Liver (tissue), 7 donors: ENCODE measurements at regions not wholly inside any gene's neighbourhood (a gene's known extent, or its start where the extent isn't known, plus 50 kb on each side); places are given as distances from the start of the nearest gene placed in this dataset.

ENCODE experiments used
- DNase-seq: peaks from one replicate; pipeline ENCODE4 v3.0.0-alpha.2; 2017; ENCODE audit warnings: low spot score
- H3K27ac ChIP-seq, 2 donors: one replicate each; pipeline ENCODE4 v1.7.0; 2013; ENCODE audit warnings: inconsistent platforms in 2 of 2, low read length in 2 of 2, control low read depth in 1 of 2, low read depth in 1 of 2, mild to moderate bottlenecking in 1 of 2
- H3K27me3 ChIP-seq, 4 donors: one replicate each; pipeline versions ENCODE4 v1.6.1 to v1.7.0; 2013; ENCODE audit warnings: low read length in 3 of 4, inconsistent platforms in 1 of 4, mild to moderate bottlenecking in 1 of 4, moderate library complexity in 1 of 4; ENCODE audit not compliant: control insufficient read depth in 4 of 4, insufficient read depth in 4 of 4
- H3K36me3 ChIP-seq, 4 donors: one replicate each; pipeline versions ENCODE4 v1.6.1 to v1.7.0; 2013; ENCODE audit warnings: low read length in 3 of 4, mild to moderate bottlenecking in 3 of 4, low read depth in 1 of 4, moderate library complexity in 1 of 4; ENCODE audit not compliant: control insufficient read depth in 4 of 4, insufficient read depth in 3 of 4
- H3K4me1 ChIP-seq, 4 donors: one replicate each; pipeline versions ENCODE4 v1.6.1 to v1.7.0; 2013; ENCODE audit warnings: low read length in 3 of 4, mild to moderate bottlenecking in 3 of 4, moderate library complexity in 1 of 4; ENCODE audit not compliant: control insufficient read depth in 4 of 4, insufficient read depth in 4 of 4
- H3K4me3 ChIP-seq, 3 donors: one replicate each; pipeline versions ENCODE4 v1.6.1 to v1.7.0; 2013; ENCODE audit warnings: low read length in 3 of 3, control low read depth in 1 of 3, low read depth in 1 of 3, mild to moderate bottlenecking in 1 of 3
- H3K9ac ChIP-seq, 2 donors: one replicate each; pipeline ENCODE4 v1.7.0; 2013; ENCODE audit warnings: low read length in 2 of 2, mild to moderate bottlenecking in 2 of 2, moderate library complexity in 2 of 2, control low read depth in 1 of 2, low read depth in 1 of 2
- H3K9me3 ChIP-seq, 4 donors: one replicate each; pipeline versions ENCODE4 v1.6.1 to v1.7.0; 2013; ENCODE audit warnings: low read length in 3 of 4; ENCODE audit not compliant: control insufficient read depth in 4 of 4
- EGR1 ChIP-seq, 2 donors: IDR thresholded peaks; 2 replicates each; pipeline ENCODE4 v1.6.1; 2016 to 2018; ENCODE audit warnings: antibody characterized with exemption in 2 of 2, low read depth in 2 of 2
- FOXA1 ChIP-seq: IDR thresholded peaks from 2 replicates; pipeline ENCODE4 v1.6.1; 2016; ENCODE audit warnings: antibody characterized with exemption
- GABPA ChIP-seq, 2 donors: IDR thresholded peaks in 1 of 2; conservative IDR thresholded peaks in 1 of 2; 2 replicates each; pipeline ENCODE4 v1.6.1; 2016; ENCODE audit warnings: antibody characterized with exemption in 2 of 2, mild to moderate bottlenecking in 1 of 2, moderate library complexity in 1 of 2
- HNF4A ChIP-seq, 2 donors: conservative IDR thresholded peaks; 2 replicates each; pipeline ENCODE4 v1.6.1; 2016; ENCODE audit warnings: antibody characterized with exemption in 2 of 2, mild to moderate bottlenecking in 2 of 2
- JUND ChIP-seq, 2 donors: IDR thresholded peaks; 2 replicates each; pipeline ENCODE4 v1.6.1; 2016; ENCODE audit warnings: antibody characterized with exemption in 2 of 2
- NR2F2 ChIP-seq: IDR thresholded peaks from 2 replicates; pipeline ENCODE4 v1.6.1; 2016; ENCODE audit warnings: antibody characterized with exemption
- RXRA ChIP-seq, 2 donors: IDR thresholded peaks; 2 replicates each; pipeline ENCODE4 v1.6.1; 2017 to 2018; ENCODE audit warnings: antibody characterized with exemption in 2 of 2, mild to moderate bottlenecking in 1 of 2
- SP1 ChIP-seq: IDR thresholded peaks from 2 replicates; pipeline ENCODE4 v1.6.1; 2018; ENCODE audit warnings: antibody characterized with exemption, mild to moderate bottlenecking
- TAF1 ChIP-seq: conservative IDR thresholded peaks from 2 replicates; pipeline ENCODE4 v1.6.1; 2016; ENCODE audit warnings: antibody characterized with exemption, mild to moderate bottlenecking
- WGBS: extraction: QIAGEN DNeasy Blood & Tissue Kit; methylation state at CpG from one replicate; pipeline ENCODE4 v1.1.7; 2013; 5-methylcytosine and 5-hydroxymethylcytosine counted together
- TF ChIP-seq, protein P1 (sequence below): IDR thresholded peaks from 2 replicates; pipeline ENCODE4 v1.6.1; 2016; ENCODE audit warnings: antibody characterized with exemption
- TF ChIP-seq, protein P2 (sequence below): IDR thresholded peaks from 2 replicates; pipeline ENCODE4 v1.6.1; 2016; ENCODE audit warnings: antibody characterized with exemption
- TF ChIP-seq, protein P3 (sequence below): IDR thresholded peaks from 2 replicates; pipeline ENCODE4 v1.6.1; 2016; ENCODE audit warnings: antibody characterized with exemption
- donor health status: healthy.
- donor health status: healthy.
- donor health status: healthy.
- donor health status: healthy.

DNA sequence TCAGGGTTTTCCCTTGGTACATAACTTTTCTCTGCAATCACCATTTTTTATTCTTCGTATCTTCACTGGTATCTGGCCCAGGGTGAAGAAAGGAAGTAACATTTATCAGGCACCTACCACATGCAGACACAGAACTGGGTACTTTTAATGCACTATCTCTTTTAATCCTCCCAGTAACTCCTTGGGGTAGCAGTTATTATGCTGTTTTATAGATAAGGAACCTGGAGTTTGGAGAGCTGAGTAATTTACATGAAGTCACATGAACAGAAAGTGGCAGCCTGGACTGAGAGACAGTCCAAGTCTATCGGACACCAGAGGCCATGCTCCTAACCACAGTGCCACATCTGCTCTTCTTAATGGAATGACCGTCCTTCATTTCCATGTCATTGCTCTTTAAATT lies 117.1 kb upstream of the PODXL start:
- WGBS, result 64% methylated on average over 3 of the region's 3 CpGs
- TF ChIP-seq, protein P1, sequence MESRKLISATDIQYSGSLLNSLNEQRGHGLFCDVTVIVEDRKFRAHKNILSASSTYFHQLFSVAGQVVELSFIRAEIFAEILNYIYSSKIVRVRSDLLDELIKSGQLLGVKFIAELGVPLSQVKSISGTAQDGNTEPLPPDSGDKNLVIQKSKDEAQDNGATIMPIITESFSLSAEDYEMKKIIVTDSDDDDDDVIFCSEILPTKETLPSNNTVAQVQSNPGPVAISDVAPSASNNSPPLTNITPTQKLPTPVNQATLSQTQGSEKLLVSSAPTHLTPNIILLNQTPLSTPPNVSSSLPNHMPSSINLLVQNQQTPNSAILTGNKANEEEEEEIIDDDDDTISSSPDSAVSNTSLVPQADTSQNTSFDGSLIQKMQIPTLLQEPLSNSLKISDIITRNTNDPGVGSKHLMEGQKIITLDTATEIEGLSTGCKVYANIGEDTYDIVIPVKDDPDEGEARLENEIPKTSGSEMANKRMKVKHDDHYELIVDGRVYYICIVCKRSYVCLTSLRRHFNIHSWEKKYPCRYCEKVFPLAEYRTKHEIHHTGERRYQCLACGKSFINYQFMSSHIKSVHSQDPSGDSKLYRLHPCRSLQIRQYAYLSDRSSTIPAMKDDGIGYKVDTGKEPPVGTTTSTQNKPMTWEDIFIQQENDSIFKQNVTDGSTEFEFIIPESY, result no peak
- TF ChIP-seq EGR1 (IDR thresholded peaks at IDR 0.05; ENCODE audit: low read depth in 2 of 2) (no peak), FOXA1 (no peak), TAF1 (no peak), JUND (IDR thresholded peaks at IDR 0.05) (no peak)
- TF ChIP-seq, protein P2, sequence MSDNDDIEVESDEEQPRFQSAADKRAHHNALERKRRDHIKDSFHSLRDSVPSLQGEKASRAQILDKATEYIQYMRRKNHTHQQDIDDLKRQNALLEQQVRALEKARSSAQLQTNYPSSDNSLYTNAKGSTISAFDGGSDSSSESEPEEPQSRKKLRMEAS, result no peak
- no peaks in the 10 kb centered on the region for H3K4me1 ChIP-seq
- no peak for DNase-seq
- no peak overlapping the region for H3K27ac ChIP-seq
- no peak overlapping the region for H3K9ac ChIP-seq
- no peaks in the 10 kb centered on the region for H3K36me3 ChIP-seq
- peaks cover 0 to 5% (median 0%) of the 10 kb centered on the region in 4 donors for H3K27me3 ChIP-seq
- no peaks in the 10 kb centered on the region for H3K9me3 ChIP-seq
- no peak overlapping the region for H3K4me3 ChIP-seq

DNA sequence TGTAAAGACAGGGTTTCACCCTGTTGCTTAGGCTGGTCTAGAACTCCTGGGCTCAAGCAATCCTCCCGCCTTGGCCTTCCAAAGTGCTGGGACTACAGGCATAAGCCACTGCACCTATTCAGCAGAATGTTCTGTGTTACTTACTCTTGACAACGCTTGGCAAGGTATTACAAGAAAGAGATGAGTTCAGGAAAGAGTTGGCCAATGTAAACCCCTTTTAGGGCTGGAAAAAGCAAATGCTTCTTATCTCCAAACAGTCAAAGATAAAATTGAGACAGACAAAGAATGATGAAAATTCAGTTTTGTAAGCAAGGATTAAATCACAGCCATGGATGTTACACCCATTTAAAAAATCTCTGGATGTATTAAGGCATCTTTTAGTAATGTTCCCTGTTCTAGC lies 114.0 kb upstream of the PODXL start:
- H3K4me1 ChIP-seq, result no peaks in the 10 kb centered on the region
- H3K27ac ChIP-seq, result no peak overlapping the region
- TF ChIP-seq GABPA (IDR thresholded peaks at IDR 0.05 in 1 of 2, conservative IDR thresholded peaks at IDR 0.05 in 1 of 2) (no peak), HNF4A (conservative IDR thresholded peaks at IDR 0.05) (no peak), NR2F2 (no peak)
- TF ChIP-seq, protein P1, result no peak
- TF ChIP-seq, protein P2, result no peak
- no peak overlapping the region for H3K9ac ChIP-seq
- H3K9me3 ChIP-seq, result no peaks in the 10 kb centered on the region
- H3K27me3 ChIP-seq, result peaks cover 0 to 5% (median 0%) of the 10 kb centered on the region in 4 donors
- WGBS, result 67% methylated on average over 2 of the region's 2 CpGs
- no peaks in the 10 kb centered on the region for H3K36me3 ChIP-seq
- DNase-seq, result no peak
- no peak overlapping the region for H3K4me3 ChIP-seq

DNA sequence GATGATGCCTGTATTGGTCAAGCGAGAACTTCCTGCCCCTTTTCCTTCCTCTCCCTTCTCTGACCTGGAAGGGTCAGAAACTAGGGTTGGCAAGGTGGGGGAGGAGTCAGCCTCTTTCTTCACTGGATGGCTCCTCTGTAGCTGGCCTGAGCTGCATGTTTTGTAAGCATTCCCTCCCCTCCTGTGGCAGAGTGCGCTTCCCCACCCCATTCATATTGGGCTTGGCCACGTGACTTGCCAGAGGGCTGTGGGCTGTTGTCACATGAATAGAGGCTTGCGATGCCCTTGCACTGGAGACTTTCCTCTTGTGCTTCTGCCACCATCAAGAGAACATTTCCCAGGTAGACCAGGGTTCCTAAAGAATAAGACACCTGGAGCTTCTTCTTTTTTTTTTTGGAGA lies 111.3 kb upstream of the PODXL start:
- Histone ChIP-seq H3K4me1 (no peaks in the 10 kb centered on the region), H3K9me3 (no peaks in the 10 kb centered on the region), H3K4me3 (no peak overlapping the region), H3K36me3 (no peaks in the 10 kb centered on the region), H3K27me3 (peaks cover 0 to under 1% (median 0%) of the 10 kb centered on the region in 4 donors), H3K9ac (no peak overlapping the region), H3K27ac (no peak overlapping the region)
- TF ChIP-seq HNF4A (conservative IDR thresholded peaks at IDR 0.05), result no peak
- TF ChIP-seq, protein P1, result no peak
- TF ChIP-seq GABPA (IDR thresholded peaks at IDR 0.05 in 1 of 2, conservative IDR thresholded peaks at IDR 0.05 in 1 of 2), result no peak
- TF ChIP-seq, protein P3, sequence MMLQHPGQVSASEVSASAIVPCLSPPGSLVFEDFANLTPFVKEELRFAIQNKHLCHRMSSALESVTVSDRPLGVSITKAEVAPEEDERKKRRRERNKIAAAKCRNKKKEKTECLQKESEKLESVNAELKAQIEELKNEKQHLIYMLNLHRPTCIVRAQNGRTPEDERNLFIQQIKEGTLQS, result no peak
- TF ChIP-seq SP1, result no peak
- no peak for TF ChIP-seq RXRA (IDR thresholded peaks at IDR 0.05)
- TF ChIP-seq, protein P2, result no peak
- no peak for DNase-seq
- WGBS, result 68% methylated on average over 4 of the region's 4 CpGs
